ENCODE measurements at regions not wholly inside any gene's neighbourhood (a gene's known extent, or its start where the extent isn't known, plus 50 kb on each side); places are given as distances from the start of the nearest gene placed in this dataset.

DNA sequence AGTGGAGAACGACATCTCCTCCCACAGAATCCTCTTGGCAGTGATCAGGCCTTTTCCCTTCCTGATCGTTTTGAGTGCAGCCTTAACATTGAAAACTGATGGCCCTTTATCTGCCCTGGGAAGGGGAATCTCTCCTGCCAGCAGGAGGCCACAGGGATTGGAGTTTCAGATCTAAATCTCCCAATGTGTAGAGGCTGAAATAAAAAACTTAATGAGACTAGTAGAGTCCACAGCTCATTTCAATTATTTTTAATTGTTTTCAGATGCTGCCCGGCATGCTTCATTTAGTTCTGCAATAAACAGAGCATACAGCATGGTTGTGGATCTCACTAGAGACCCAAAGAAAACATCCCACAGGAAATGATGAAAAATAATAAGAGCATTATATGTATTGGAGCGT lies 662.2 kb upstream of the HS3ST5 start:
- Histone ChIP-seq H3K27me3 (ENCODE audit: control insufficient read depth in 1 of 2, insufficient read depth in 2 of 2, low read length in 2 of 2) (no peaks in the 10 kb centered on the region; a peak in 1 of 5 replicates), H3K36me3 (replicated peaks in 1 of 2; ENCODE audit: control insufficient read depth in 1 of 2, insufficient read depth in 2 of 2, low read length in 2 of 2) (no peaks in the 10 kb centered on the region), H3K4me1 (ENCODE audit: insufficient read depth, low read length) (no peaks in the 10 kb centered on the region), H3K9me3 (ENCODE audit: low read length) (peaks cover 6% of the 10 kb centered on the region), H4K20me1 (ENCODE audit: insufficient read depth, low read length) (no peaks in the 10 kb centered on the region), H3K27ac (ENCODE audit: extremely low read length, insufficient read depth, low read length) (no peak overlapping the region), H2AFZ (ENCODE audit: low read length) (no peak overlapping the region), H3K79me2 (ENCODE audit: insufficient read depth, low read length) (no peaks in the 10 kb centered on the region), H3K4me2 (ENCODE audit: low read depth, low read length) (no peak overlapping the region), H3K4me3 (replicated peaks in 1 of 3; ENCODE audit: insufficient read depth in 1 of 3, low read depth in 2 of 3, low read length in 3 of 3) (no peak overlapping the region), H3K9ac (ENCODE audit: insufficient read depth, low read depth, low read length) (no peak overlapping the region)
- TF ChIP-seq RBFOX2 (IDR thresholded peaks at IDR 0.05; ENCODE audit: low read depth, low read length): no peak
- TF ChIP-seq ARID2 (CRISPR knock-in tag; IDR thresholded peaks at IDR 0.05; ENCODE audit: borderline replicate concordance): no peak
- TF ChIP-seq MXD4 (CRISPR knock-in tag; IDR thresholded peaks at IDR 0.05): no peak
- TF ChIP-seq ZNF441 (CRISPR knock-in tag; IDR thresholded peaks at IDR 0.05; ENCODE audit: borderline replicate concordance): no peak
- TF ChIP-seq ZNF614 (CRISPR knock-in tag; IDR thresholded peaks at IDR 0.05; ENCODE audit: borderline replicate concordance): no peak
- no peak for TF ChIP-seq ADNP (CRISPR knock-in tag; IDR thresholded peaks at IDR 0.05)
- no peak for TF ChIP-seq ZEB1 (IDR thresholded peaks at IDR 0.05; ENCODE audit: insufficient replicate concordance, low read depth)
- no peak for TF ChIP-seq DNMT3B (CRISPR knock-in tag; conservative IDR thresholded peaks at IDR 0.05)
- no peak for TF ChIP-seq GFI1 (CRISPR knock-in tag; IDR thresholded peaks at IDR 0.05; ENCODE audit: borderline replicate concordance)
- no peak for TF ChIP-seq MAFF (IDR thresholded peaks at IDR 0.05; ENCODE audit: low read depth, low read length)
- TF ChIP-seq, protein P1, sequence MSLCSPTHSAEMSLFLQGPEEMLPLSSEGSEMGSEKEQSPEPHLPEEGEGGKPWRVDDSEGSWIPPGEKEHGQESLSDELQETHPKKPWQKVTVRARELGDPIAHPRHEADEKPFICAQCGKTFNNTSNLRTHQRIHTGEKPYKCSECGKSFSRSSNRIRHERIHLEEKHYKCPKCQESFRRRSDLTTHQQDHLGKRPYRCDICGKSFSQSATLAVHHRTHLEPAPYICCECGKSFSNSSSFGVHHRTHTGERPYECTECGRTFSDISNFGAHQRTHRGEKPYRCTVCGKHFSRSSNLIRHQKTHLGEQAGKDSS (CRISPR knock-in tag; IDR thresholded peaks at IDR 0.05; ENCODE audit: borderline replicate concordance, low read depth): no peak
- no peak for TF ChIP-seq FOXM1 (CRISPR knock-in tag; IDR thresholded peaks at IDR 0.05)
- TF ChIP-seq, protein P2, sequence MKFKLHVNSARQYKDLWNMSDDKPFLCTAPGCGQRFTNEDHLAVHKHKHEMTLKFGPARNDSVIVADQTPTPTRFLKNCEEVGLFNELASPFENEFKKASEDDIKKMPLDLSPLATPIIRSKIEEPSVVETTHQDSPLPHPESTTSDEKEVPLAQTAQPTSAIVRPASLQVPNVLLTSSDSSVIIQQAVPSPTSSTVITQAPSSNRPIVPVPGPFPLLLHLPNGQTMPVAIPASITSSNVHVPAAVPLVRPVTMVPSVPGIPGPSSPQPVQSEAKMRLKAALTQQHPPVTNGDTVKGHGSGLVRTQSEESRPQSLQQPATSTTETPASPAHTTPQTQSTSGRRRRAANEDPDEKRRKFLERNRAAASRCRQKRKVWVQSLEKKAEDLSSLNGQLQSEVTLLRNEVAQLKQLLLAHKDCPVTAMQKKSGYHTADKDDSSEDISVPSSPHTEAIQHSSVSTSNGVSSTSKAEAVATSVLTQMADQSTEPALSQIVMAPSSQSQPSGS (CRISPR knock-in tag; IDR thresholded peaks at IDR 0.05): no peak
- no peak for TF ChIP-seq ZNF367 (CRISPR knock-in tag; IDR thresholded peaks at IDR 0.05; ENCODE audit: borderline replicate concordance)
- TF ChIP-seq ZNF101 (CRISPR knock-in tag; IDR thresholded peaks at IDR 0.05; ENCODE audit: borderline replicate concordance, low read depth): no peak
- TF ChIP-seq, protein P3, sequence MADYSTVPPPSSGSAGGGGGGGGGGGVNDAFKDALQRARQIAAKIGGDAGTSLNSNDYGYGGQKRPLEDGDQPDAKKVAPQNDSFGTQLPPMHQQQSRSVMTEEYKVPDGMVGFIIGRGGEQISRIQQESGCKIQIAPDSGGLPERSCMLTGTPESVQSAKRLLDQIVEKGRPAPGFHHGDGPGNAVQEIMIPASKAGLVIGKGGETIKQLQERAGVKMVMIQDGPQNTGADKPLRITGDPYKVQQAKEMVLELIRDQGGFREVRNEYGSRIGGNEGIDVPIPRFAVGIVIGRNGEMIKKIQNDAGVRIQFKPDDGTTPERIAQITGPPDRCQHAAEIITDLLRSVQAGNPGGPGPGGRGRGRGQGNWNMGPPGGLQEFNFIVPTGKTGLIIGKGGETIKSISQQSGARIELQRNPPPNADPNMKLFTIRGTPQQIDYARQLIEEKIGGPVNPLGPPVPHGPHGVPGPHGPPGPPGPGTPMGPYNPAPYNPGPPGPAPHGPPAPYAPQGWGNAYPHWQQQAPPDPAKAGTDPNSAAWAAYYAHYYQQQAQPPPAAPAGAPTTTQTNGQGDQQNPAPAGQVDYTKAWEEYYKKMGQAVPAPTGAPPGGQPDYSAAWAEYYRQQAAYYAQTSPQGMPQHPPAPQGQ (CRISPR knock-in tag; IDR thresholded peaks at IDR 0.05; ENCODE audit: borderline replicate concordance): no peak
- TF ChIP-seq MAZ (IDR thresholded peaks at IDR 0.05; ENCODE audit: borderline replicate concordance, low read depth, low read length): no peak
- TF ChIP-seq MAZ (CRISPR knock-in tag; IDR thresholded peaks at IDR 0.05; ENCODE audit: low read depth): no peak
- ATAC-seq (no peak), FAIRE-seq (no peak), DNase-seq (ENCODE audit: low spot score) (no peak)
- ChIA-PET CTCF (ENCODE audit: low intra/inter-chr PET ratio, low total read pairs) (no interaction called here), POLR2A (no interaction called here)
- intact Hi-C loops (cut with micrococcal nuclease; ENCODE audit: unreplicated experiment) (no loop called here), in situ Hi-C loops (cut with HindIII; ENCODE audit: extremely low pct_ligation_motif_present, low pct_unique_long_range_greater_than_20kb) (no loop called here)
- BruUV-seq (replicated peaks): no TSS peak
- WGBS (ENCODE audit: low lambda C conversion rate): 23% methylated on average over 4 of the region's 4 CpGs

Data from HepG2 (cell line).